OCI-LY1 (cell line): ENCODE measurements at regions not wholly inside any gene's neighbourhood (a gene's known extent, or its start where the extent isn't known, plus 50 kb on each side); places are given as distances from the start of the nearest gene placed in this dataset.

Experiments used
- H2AFZ ChIP-seq: fragments of 200-600 bp; sonication (generic), shearing (Covaris generic); 2 replicates; pipeline ENCODE4 v1.6.0; 2014; ENCODE audit warnings: antibody characterized with exemption, mild to moderate bottlenecking, low read length
- H3F3A ChIP-seq: fragments of 200-600 bp; sonication (generic), shearing (Covaris generic); 2 replicates; pipeline ENCODE4 v1.6.0; 2014; ENCODE audit warnings: mild to moderate bottlenecking, antibody characterized with exemption, low read length, moderate library complexity; ENCODE audit not compliant: insufficient read depth
- H3K27ac ChIP-seq: fragments of 200-600 bp; sonication (generic); 2 replicates; pipeline ENCODE4 v1.5.1; 2014; ENCODE audit warnings: low read length, mixed run types, mild to moderate bottlenecking, low read depth; ENCODE audit not compliant: poor library complexity, severe bottlenecking
- H3K27me3 ChIP-seq: fragments of 200-600 bp; sonication (generic); 2 replicates; pipeline ENCODE4 v1.6.0; 2014; ENCODE audit warnings: antibody characterized with exemption, mild to moderate bottlenecking, low read length, moderate library complexity; ENCODE audit not compliant: insufficient read depth
- H3K36me3 ChIP-seq: fragments of 200-600 bp; sonication (generic); 2 replicates; pipeline ENCODE4 v1.6.1; 2014; ENCODE audit warnings: mild to moderate bottlenecking, antibody characterized with exemption, low read length, moderate library complexity, mixed read lengths; ENCODE audit not compliant: insufficient read depth
- H3K4me1 ChIP-seq: fragments of 200-600 bp; sonication (generic); 2 replicates; pipeline ENCODE4 v1.5.1; 2014; ENCODE audit warnings: mild to moderate bottlenecking, low read length, moderate library complexity; ENCODE audit not compliant: insufficient read depth, severe bottlenecking
- H3K4me2 ChIP-seq: fragments of 200-600 bp; sonication (generic), shearing (Covaris generic); 2 replicates; pipeline ENCODE4 v1.6.1; 2014; ENCODE audit warnings: low read length
- H3K4me3 ChIP-seq: fragments of 200-600 bp; sonication (generic); 2 replicates; pipeline ENCODE4 v1.5.1; 2014; ENCODE audit warnings: low read length, low read depth, mild to moderate bottlenecking, mixed read lengths; ENCODE audit not compliant: poor library complexity, severe bottlenecking
- H3K79me2 ChIP-seq: fragments of 200-600 bp; shearing (Covaris generic); 2 replicates; pipeline ENCODE4 v1.6.1; 2016; ENCODE audit warnings: mixed run types, low read length, mixed read lengths; ENCODE audit not compliant: insufficient read depth
- H3K9ac ChIP-seq: fragments of 200-600 bp; sonication (generic), shearing (Covaris generic); 2 replicates; pipeline ENCODE4 v1.6.1; 2014; ENCODE audit warnings: mild to moderate bottlenecking, low read length, mixed read lengths
- H3K9me2 ChIP-seq: fragments of 200-600 bp; sonication (generic), shearing (Covaris generic); 2 replicates; pipeline ENCODE4 v1.6.1; 2014; ENCODE audit warnings: low read depth, mild to moderate bottlenecking, low read length, mixed read lengths
- H3K9me3 ChIP-seq: fragments of 200-600 bp; shearing (Covaris generic); 2 replicates; pipeline ENCODE4 v1.6.1; 2014; ENCODE audit warnings: low read length, mixed read lengths
- H4K20me1 ChIP-seq: fragments of 200-600 bp; sonication (generic), shearing (Covaris generic); 2 replicates; pipeline ENCODE4 v1.6.0; 2016; ENCODE audit warnings: mild to moderate bottlenecking, low read length; ENCODE audit not compliant: insufficient read depth
- CTCF ChIP-seq: fragments of 200-600 bp; sonication (generic), shearing (Covaris generic); IDR thresholded peaks from 2 replicates; pipeline ENCODE4 v1.5.1; 2017; ENCODE audit warnings: mild to moderate bottlenecking, antibody characterized with exemption, low read length, moderate library complexity, mixed read lengths
- EZH2 ChIP-seq: fragments of 200-600 bp; sonication (generic), shearing (Covaris generic); IDR thresholded peaks from 2 replicates; pipeline ENCODE4 v1.8.0; 2017; ENCODE audit warnings: borderline replicate concordance, mixed run types, mild to moderate bottlenecking, antibody characterized with exemption, low read length, moderate library complexity, mixed read lengths

GRCh38 chr4:162422312-162422711 is 258.5 kb upstream of the FSTL5 start:
- Histone ChIP-seq H4K20me1 (no peaks in the 10 kb centered on the region), H3K4me2 (no peak overlapping the region), H3K79me2 (no peaks in the 10 kb centered on the region), H3F3A (no peaks in the 10 kb centered on the region), H3K4me3 (no peak overlapping the region), H3K9ac (no peak overlapping the region), H3K4me1 (no peaks in the 10 kb centered on the region), H2AFZ (no peak overlapping the region), H3K27ac (no peak overlapping the region), H3K9me3 (no peaks in the 10 kb centered on the region), H3K9me2 (no peaks in the 10 kb centered on the region), H3K36me3 (no peaks in the 10 kb centered on the region), H3K27me3 (no peaks in the 10 kb centered on the region)
- TF ChIP-seq EZH2: no peak
- no peak for TF ChIP-seq CTCF

GRCh38 chr4:162410854-162411253 is 247.1 kb upstream of the FSTL5 start:
- H3K27ac ChIP-seq: no peak overlapping the region
- no peaks in the 10 kb centered on the region for H3F3A ChIP-seq
- H3K4me2 ChIP-seq: no peak overlapping the region
- TF ChIP-seq EZH2 (no peak), CTCF (no peak)
- H4K20me1 ChIP-seq: no peaks in the 10 kb centered on the region
- no peak overlapping the region for H3K9ac ChIP-seq
- no peaks in the 10 kb centered on the region for H3K79me2 ChIP-seq
- no peaks in the 10 kb centered on the region for H3K27me3 ChIP-seq
- no peaks in the 10 kb centered on the region for H3K36me3 ChIP-seq
- no peak overlapping the region for H2AFZ ChIP-seq
- no peak overlapping the region for H3K4me3 ChIP-seq
- H3K4me1 ChIP-seq: no peaks in the 10 kb centered on the region
- no peaks in the 10 kb centered on the region for H3K9me3 ChIP-seq
- no peaks in the 10 kb centered on the region for H3K9me2 ChIP-seq

- H3K36me3 ChIP-seq: no peaks in the 10 kb centered on the region
- TF ChIP-seq CTCF (no peak), EZH2 (no peak)
- H3K4me2 ChIP-seq: no peak overlapping the region
- no peak overlapping the region for H2AFZ ChIP-seq
- H3K27ac ChIP-seq: no peak overlapping the region
- no peaks in the 10 kb centered on the region for H3K79me2 ChIP-seq
- no peaks in the 10 kb centered on the region for H3K9me3 ChIP-seq
- no peak overlapping the region for H3K9ac ChIP-seq
- no peaks in the 10 kb centered on the region for H3K27me3 ChIP-seq
- no peaks in the 10 kb centered on the region for H3K9me2 ChIP-seq
- H3K4me1 ChIP-seq: no peaks in the 10 kb centered on the region
- H3F3A ChIP-seq: no peaks in the 10 kb centered on the region
- no peaks in the 10 kb centered on the region for H4K20me1 ChIP-seq
- H3K4me3 ChIP-seq: no peak overlapping the region
These were observed 245.2 kb upstream of the FSTL5 start for GRCh38 chr4:162409048-162409447.
